ENCODE measurements at regions not wholly inside any gene's neighbourhood (a gene's known extent, or its start where the extent isn't known, plus 50 kb on each side); places are given as distances from the start of the nearest gene placed in this dataset.

- DNase-seq (ENCODE audit: extremely low spot score) = no peak
These were observed 143.6 kb upstream of the AGAP1 start for GRCh38 chr2:235350234-235350633.

DNA sequence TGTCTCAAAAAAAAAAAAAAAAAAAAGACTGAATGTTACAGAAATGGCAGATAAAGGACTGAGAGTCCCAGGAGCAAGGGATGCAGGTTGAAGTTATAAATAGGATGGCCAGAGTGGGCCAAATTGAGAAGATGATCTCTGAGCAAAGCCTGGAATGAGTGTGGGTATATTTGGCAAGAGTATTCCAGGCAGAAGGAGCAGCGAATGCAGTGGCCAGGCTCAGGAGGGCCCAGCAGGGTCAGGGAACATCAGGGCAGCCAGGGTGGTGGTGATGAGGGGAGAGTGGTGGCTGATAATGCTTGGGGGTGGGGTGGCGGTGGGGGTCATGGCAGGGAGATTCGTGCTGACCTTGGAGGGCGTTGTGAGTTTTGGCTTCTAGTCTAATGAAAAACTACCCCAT lies 141.3 kb upstream of the AGAP1 start:
- ChIA-PET CTCF (no interaction called here), POLR2A (no interaction called here)
- no peak for DNase-seq (ENCODE audit: extremely low spot score)
- TF ChIP-seq L3MBTL2 (conservative IDR thresholded peaks at IDR 0.05) (no peak), ARNT (IDR thresholded peaks at IDR 0.05) (no peak), FOXM1 (IDR thresholded peaks at IDR 0.05; ENCODE audit: borderline replicate concordance) (no peak), HDGF (IDR thresholded peaks at IDR 0.05; ENCODE audit: borderline replicate concordance) (no peak), ELF4 (IDR thresholded peaks at IDR 0.05) (no peak), ZNF384 (IDR thresholded peaks at IDR 0.05) (no peak), FOXK2 (IDR thresholded peaks at IDR 0.05) (no peak), TARDBP (IDR thresholded peaks at IDR 0.05) (no peak), BHLHE40 (IDR thresholded peaks at IDR 0.05; ENCODE audit: borderline replicate concordance) (no peak), SUZ12 (IDR thresholded peaks at IDR 0.05) (no peak), LEF1 (IDR thresholded peaks at IDR 0.05; ENCODE audit: borderline replicate concordance) (no peak), SP1 (IDR thresholded peaks at IDR 0.05) (no peak), NFRKB (IDR thresholded peaks at IDR 0.05) (no peak), CTBP1 (IDR thresholded peaks at IDR 0.05; ENCODE audit: borderline replicate concordance) (no peak), FOXA1 (IDR thresholded peaks at IDR 0.05) (no peak)
- TF ChIP-seq, protein P1, sequence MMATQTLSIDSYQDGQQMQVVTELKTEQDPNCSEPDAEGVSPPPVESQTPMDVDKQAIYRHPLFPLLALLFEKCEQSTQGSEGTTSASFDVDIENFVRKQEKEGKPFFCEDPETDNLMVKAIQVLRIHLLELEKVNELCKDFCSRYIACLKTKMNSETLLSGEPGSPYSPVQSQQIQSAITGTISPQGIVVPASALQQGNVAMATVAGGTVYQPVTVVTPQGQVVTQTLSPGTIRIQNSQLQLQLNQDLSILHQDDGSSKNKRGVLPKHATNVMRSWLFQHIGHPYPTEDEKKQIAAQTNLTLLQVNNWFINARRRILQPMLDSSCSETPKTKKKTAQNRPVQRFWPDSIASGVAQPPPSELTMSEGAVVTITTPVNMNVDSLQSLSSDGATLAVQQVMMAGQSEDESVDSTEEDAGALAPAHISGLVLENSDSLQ (IDR thresholded peaks at IDR 0.05) = no peak

More at GRCh38 chr2:235350234-235350633, 143.6 kb upstream of the AGAP1 start:
- TF ChIP-seq HDGF (IDR thresholded peaks at IDR 0.05; ENCODE audit: borderline replicate concordance) (no peak), ELF4 (IDR thresholded peaks at IDR 0.05) (no peak), ARNT (IDR thresholded peaks at IDR 0.05) (no peak), TARDBP (IDR thresholded peaks at IDR 0.05) (no peak), L3MBTL2 (conservative IDR thresholded peaks at IDR 0.05) (no peak), ZNF384 (IDR thresholded peaks at IDR 0.05) (no peak), CTBP1 (IDR thresholded peaks at IDR 0.05; ENCODE audit: borderline replicate concordance) (no peak), FOXK2 (IDR thresholded peaks at IDR 0.05) (no peak), FOXM1 (IDR thresholded peaks at IDR 0.05; ENCODE audit: borderline replicate concordance) (no peak), BHLHE40 (IDR thresholded peaks at IDR 0.05; ENCODE audit: borderline replicate concordance) (no peak), FOXA1 (IDR thresholded peaks at IDR 0.05) (no peak), SP1 (IDR thresholded peaks at IDR 0.05) (no peak), LEF1 (IDR thresholded peaks at IDR 0.05; ENCODE audit: borderline replicate concordance) (no peak), NFRKB (IDR thresholded peaks at IDR 0.05) (no peak), SUZ12 (IDR thresholded peaks at IDR 0.05) (no peak)
- TF ChIP-seq, protein P1 (IDR thresholded peaks at IDR 0.05) = no peak
- ChIA-PET POLR2A (no interaction called here), CTCF (no interaction called here)

GRCh38 chr2:235357881-235358280 lies 136.0 kb upstream of the AGAP1 start:
- ChIA-PET CTCF (no interaction called here), POLR2A (no interaction called here)
- DNase-seq (ENCODE audit: extremely low spot score) = no peak
- TF ChIP-seq SUZ12 (IDR thresholded peaks at IDR 0.05) = no peak
- TF ChIP-seq CTBP1 (IDR thresholded peaks at IDR 0.05; ENCODE audit: borderline replicate concordance) = no peak
- TF ChIP-seq SP1 (IDR thresholded peaks at IDR 0.05) = no peak
- no peak for TF ChIP-seq ARNT (IDR thresholded peaks at IDR 0.05)
- TF ChIP-seq FOXA1 (IDR thresholded peaks at IDR 0.05) = no peak
- no peak for TF ChIP-seq BHLHE40 (IDR thresholded peaks at IDR 0.05; ENCODE audit: borderline replicate concordance)
- TF ChIP-seq TARDBP (IDR thresholded peaks at IDR 0.05) = no peak
- no peak for TF ChIP-seq HDGF (IDR thresholded peaks at IDR 0.05; ENCODE audit: borderline replicate concordance)
- TF ChIP-seq NFRKB (IDR thresholded peaks at IDR 0.05) = no peak
- TF ChIP-seq, protein P1 (IDR thresholded peaks at IDR 0.05) = no peak
- TF ChIP-seq FOXK2 (IDR thresholded peaks at IDR 0.05) = no peak
- TF ChIP-seq FOXM1 (IDR thresholded peaks at IDR 0.05; ENCODE audit: borderline replicate concordance) = no peak
- no peak for TF ChIP-seq LEF1 (IDR thresholded peaks at IDR 0.05; ENCODE audit: borderline replicate concordance)
- TF ChIP-seq L3MBTL2 (conservative IDR thresholded peaks at IDR 0.05) = no peak
- no peak for TF ChIP-seq ELF4 (IDR thresholded peaks at IDR 0.05)
- no peak for TF ChIP-seq ZNF384 (IDR thresholded peaks at IDR 0.05)

GRCh38 chr2:235358981-235359471 lies 134.8 kb upstream of the AGAP1 start:
- no peak for DNase-seq (ENCODE audit: extremely low spot score)
- CTCF ChIA-PET = no interaction called here
- TF ChIP-seq FOXK2 (IDR thresholded peaks at IDR 0.05) (no peak), BHLHE40 (IDR thresholded peaks at IDR 0.05; ENCODE audit: borderline replicate concordance) (no peak), NFRKB (IDR thresholded peaks at IDR 0.05) (no peak), ZNF384 (IDR thresholded peaks at IDR 0.05) (no peak), TARDBP (IDR thresholded peaks at IDR 0.05) (no peak), L3MBTL2 (conservative IDR thresholded peaks at IDR 0.05) (no peak), SUZ12 (IDR thresholded peaks at IDR 0.05) (no peak), LEF1 (IDR thresholded peaks at IDR 0.05; ENCODE audit: borderline replicate concordance) (no peak)
- POLR2A ChIA-PET = no interaction called here

DNA sequence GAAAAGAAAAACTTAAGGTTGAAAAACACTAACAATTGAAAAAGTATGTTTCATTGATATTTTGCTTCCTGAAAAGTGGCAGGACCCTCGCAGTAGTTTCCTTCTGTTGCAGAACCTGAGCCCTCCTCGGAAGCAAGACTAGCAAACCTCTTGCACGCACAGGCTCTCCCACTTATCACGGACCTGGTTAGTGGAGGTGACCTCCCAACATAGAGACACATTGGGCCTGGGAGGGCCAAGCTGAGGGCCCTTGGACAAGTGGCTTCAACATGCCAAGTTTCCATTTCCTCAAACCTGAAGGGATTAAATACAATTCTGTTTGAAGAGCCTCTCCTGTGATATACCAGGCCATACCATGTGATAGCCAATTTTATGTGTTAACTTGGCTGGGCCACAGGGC lies 133.4 kb upstream of the AGAP1 start:
- ChIA-PET CTCF (no interaction called here), POLR2A (no interaction called here)
- TF ChIP-seq, protein P1 (IDR thresholded peaks at IDR 0.05) = no peak
- TF ChIP-seq ARNT (IDR thresholded peaks at IDR 0.05) = no peak
- no peak for TF ChIP-seq HDGF (IDR thresholded peaks at IDR 0.05; ENCODE audit: borderline replicate concordance)
- TF ChIP-seq ELF4 (IDR thresholded peaks at IDR 0.05) = no peak
- no peak for TF ChIP-seq FOXM1 (IDR thresholded peaks at IDR 0.05; ENCODE audit: borderline replicate concordance)
- no peak for TF ChIP-seq ZNF384 (IDR thresholded peaks at IDR 0.05)
- no peak for TF ChIP-seq L3MBTL2 (conservative IDR thresholded peaks at IDR 0.05)
- TF ChIP-seq NFRKB (IDR thresholded peaks at IDR 0.05) = no peak
- TF ChIP-seq TARDBP (IDR thresholded peaks at IDR 0.05) = no peak
- no peak for TF ChIP-seq FOXA1 (IDR thresholded peaks at IDR 0.05)
- no peak for DNase-seq (ENCODE audit: extremely low spot score)

All from HEK293T (cell line).